OCI-LY1 (cell line): ENCODE measurements at regions not wholly inside any gene's neighbourhood (a gene's known extent, or its start where the extent isn't known, plus 50 kb on each side); places are given as distances from the start of the nearest gene placed in this dataset.

ENCODE experiments used
- H2AFZ ChIP-seq: fragments of 200-600 bp; sonication (generic), shearing (Covaris generic); 2 replicates; pipeline ENCODE4 v1.6.0; 2014; ENCODE audit warnings: antibody characterized with exemption, mild to moderate bottlenecking, low read length
- H3F3A ChIP-seq: fragments of 200-600 bp; sonication (generic), shearing (Covaris generic); 2 replicates; pipeline ENCODE4 v1.6.0; 2014; ENCODE audit warnings: mild to moderate bottlenecking, antibody characterized with exemption, low read length, moderate library complexity; ENCODE audit not compliant: insufficient read depth
- H3K27ac ChIP-seq: fragments of 200-600 bp; sonication (generic); 2 replicates; pipeline ENCODE4 v1.5.1; 2014; ENCODE audit warnings: low read length, mixed run types, mild to moderate bottlenecking, low read depth; ENCODE audit not compliant: poor library complexity, severe bottlenecking
- H3K27me3 ChIP-seq: fragments of 200-600 bp; sonication (generic); 2 replicates; pipeline ENCODE4 v1.6.0; 2014; ENCODE audit warnings: antibody characterized with exemption, mild to moderate bottlenecking, low read length, moderate library complexity; ENCODE audit not compliant: insufficient read depth
- H3K36me3 ChIP-seq: fragments of 200-600 bp; sonication (generic); 2 replicates; pipeline ENCODE4 v1.6.1; 2014; ENCODE audit warnings: mild to moderate bottlenecking, antibody characterized with exemption, low read length, moderate library complexity, mixed read lengths; ENCODE audit not compliant: insufficient read depth
- H3K4me1 ChIP-seq: fragments of 200-600 bp; sonication (generic); 2 replicates; pipeline ENCODE4 v1.5.1; 2014; ENCODE audit warnings: mild to moderate bottlenecking, low read length, moderate library complexity; ENCODE audit not compliant: insufficient read depth, severe bottlenecking
- H3K4me2 ChIP-seq: fragments of 200-600 bp; sonication (generic), shearing (Covaris generic); 2 replicates; pipeline ENCODE4 v1.6.1; 2014; ENCODE audit warnings: low read length
- H3K4me3 ChIP-seq: fragments of 200-600 bp; sonication (generic); 2 replicates; pipeline ENCODE4 v1.5.1; 2014; ENCODE audit warnings: low read length, low read depth, mild to moderate bottlenecking, mixed read lengths; ENCODE audit not compliant: poor library complexity, severe bottlenecking
- H3K79me2 ChIP-seq: fragments of 200-600 bp; shearing (Covaris generic); 2 replicates; pipeline ENCODE4 v1.6.1; 2016; ENCODE audit warnings: mixed run types, low read length, mixed read lengths; ENCODE audit not compliant: insufficient read depth
- H3K9ac ChIP-seq: fragments of 200-600 bp; sonication (generic), shearing (Covaris generic); 2 replicates; pipeline ENCODE4 v1.6.1; 2014; ENCODE audit warnings: mild to moderate bottlenecking, low read length, mixed read lengths
- H3K9me2 ChIP-seq: fragments of 200-600 bp; sonication (generic), shearing (Covaris generic); 2 replicates; pipeline ENCODE4 v1.6.1; 2014; ENCODE audit warnings: low read depth, mild to moderate bottlenecking, low read length, mixed read lengths
- H3K9me3 ChIP-seq: fragments of 200-600 bp; shearing (Covaris generic); 2 replicates; pipeline ENCODE4 v1.6.1; 2014; ENCODE audit warnings: low read length, mixed read lengths
- H4K20me1 ChIP-seq: fragments of 200-600 bp; sonication (generic), shearing (Covaris generic); 2 replicates; pipeline ENCODE4 v1.6.0; 2016; ENCODE audit warnings: mild to moderate bottlenecking, low read length; ENCODE audit not compliant: insufficient read depth
- CTCF ChIP-seq: fragments of 200-600 bp; sonication (generic), shearing (Covaris generic); IDR thresholded peaks from 2 replicates; pipeline ENCODE4 v1.5.1; 2017; ENCODE audit warnings: mild to moderate bottlenecking, antibody characterized with exemption, low read length, moderate library complexity, mixed read lengths
- EZH2 ChIP-seq: fragments of 200-600 bp; sonication (generic), shearing (Covaris generic); IDR thresholded peaks from 2 replicates; pipeline ENCODE4 v1.8.0; 2017; ENCODE audit warnings: borderline replicate concordance, mixed run types, mild to moderate bottlenecking, antibody characterized with exemption, low read length, moderate library complexity, mixed read lengths

GRCh38 chr7:26081638-26082037 lies 70.4 kb upstream of the NFE2L3 start:
- Histone ChIP-seq H3K4me3 (no peak overlapping the region), H3F3A (no peaks in the 10 kb centered on the region), H3K4me2 (no peak overlapping the region), H3K36me3 (no peaks in the 10 kb centered on the region), H3K27me3 (no peaks in the 10 kb centered on the region), H3K9me2 (no peaks in the 10 kb centered on the region), H3K27ac (no peak overlapping the region), H4K20me1 (no peaks in the 10 kb centered on the region), H3K79me2 (no peaks in the 10 kb centered on the region), H3K9me3 (no peaks in the 10 kb centered on the region), H3K9ac (no peak overlapping the region), H3K4me1 (peaks cover 11% of the 10 kb centered on the region), H2AFZ (no peak overlapping the region)
- TF ChIP-seq EZH2 = no peak
- TF ChIP-seq CTCF = no peak

- H3K4me2 ChIP-seq = no peak overlapping the region
- H3K4me1 ChIP-seq = peaks cover 11% of the 10 kb centered on the region
- no peaks in the 10 kb centered on the region for H3K9me2 ChIP-seq
- H2AFZ ChIP-seq = no peak overlapping the region
- no peak overlapping the region for H3K4me3 ChIP-seq
- H3K9me3 ChIP-seq = no peaks in the 10 kb centered on the region
- H3F3A ChIP-seq = no peaks in the 10 kb centered on the region
- no peak overlapping the region for H3K9ac ChIP-seq
- H4K20me1 ChIP-seq = no peaks in the 10 kb centered on the region
- H3K27ac ChIP-seq = no peak overlapping the region
- H3K79me2 ChIP-seq = no peaks in the 10 kb centered on the region
- no peaks in the 10 kb centered on the region for H3K27me3 ChIP-seq
- no peaks in the 10 kb centered on the region for H3K36me3 ChIP-seq
- TF ChIP-seq CTCF (no peak), EZH2 (no peak)
These were observed 68.9 kb upstream of the NFE2L3 start for GRCh38 chr7:26083113-26083512.

- H3K9me3 ChIP-seq = no peaks in the 10 kb centered on the region
- TF ChIP-seq CTCF (no peak), EZH2 (no peak)
- H3K27me3 ChIP-seq = no peaks in the 10 kb centered on the region
- no peaks in the 10 kb centered on the region for H3K79me2 ChIP-seq
- no peaks in the 10 kb centered on the region for H3K9me2 ChIP-seq
- no peak overlapping the region for H2AFZ ChIP-seq
- no peak overlapping the region for H3K27ac ChIP-seq
- H3K9ac ChIP-seq = no peak overlapping the region
- H3K36me3 ChIP-seq = no peaks in the 10 kb centered on the region
- peaks cover under 1% of the 10 kb centered on the region for H3K4me1 ChIP-seq
- no peaks in the 10 kb centered on the region for H3F3A ChIP-seq
- H4K20me1 ChIP-seq = no peaks in the 10 kb centered on the region
- no peak overlapping the region for H3K4me3 ChIP-seq
- H3K4me2 ChIP-seq = no peak overlapping the region
These were observed 67.6 kb upstream of the NFE2L3 start for GRCh38 chr7:26084418-26084817.
